ENCODE measurements at regions not wholly inside any gene's neighbourhood (a gene's known extent, or its start where the extent isn't known, plus 50 kb on each side); places are given as distances from the start of the nearest gene placed in this dataset.

GRCh38 chr2:75964646-75965045, 253.9 kb upstream of the GCFC2 start:
- TF ChIP-seq, protein P1, sequence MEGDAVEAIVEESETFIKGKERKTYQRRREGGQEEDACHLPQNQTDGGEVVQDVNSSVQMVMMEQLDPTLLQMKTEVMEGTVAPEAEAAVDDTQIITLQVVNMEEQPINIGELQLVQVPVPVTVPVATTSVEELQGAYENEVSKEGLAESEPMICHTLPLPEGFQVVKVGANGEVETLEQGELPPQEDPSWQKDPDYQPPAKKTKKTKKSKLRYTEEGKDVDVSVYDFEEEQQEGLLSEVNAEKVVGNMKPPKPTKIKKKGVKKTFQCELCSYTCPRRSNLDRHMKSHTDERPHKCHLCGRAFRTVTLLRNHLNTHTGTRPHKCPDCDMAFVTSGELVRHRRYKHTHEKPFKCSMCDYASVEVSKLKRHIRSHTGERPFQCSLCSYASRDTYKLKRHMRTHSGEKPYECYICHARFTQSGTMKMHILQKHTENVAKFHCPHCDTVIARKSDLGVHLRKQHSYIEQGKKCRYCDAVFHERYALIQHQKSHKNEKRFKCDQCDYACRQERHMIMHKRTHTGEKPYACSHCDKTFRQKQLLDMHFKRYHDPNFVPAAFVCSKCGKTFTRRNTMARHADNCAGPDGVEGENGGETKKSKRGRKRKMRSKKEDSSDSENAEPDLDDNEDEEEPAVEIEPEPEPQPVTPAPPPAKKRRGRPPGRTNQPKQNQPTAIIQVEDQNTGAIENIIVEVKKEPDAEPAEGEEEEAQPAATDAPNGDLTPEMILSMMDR (IDR thresholded peaks at IDR 0.05; ENCODE audit: insufficient read depth, low read length, poor library complexity, severe bottlenecking): no peak
- TF ChIP-seq EZH2phosphoT487 (conservative IDR thresholded peaks at IDR 0.05; ENCODE audit: low read length): no peak
